NCI-H510A (cell line): ENCODE measurements at regions not wholly inside any gene's neighbourhood (a gene's known extent, or its start where the extent isn't known, plus 50 kb on each side); places are given as distances from the start of the nearest gene placed in this dataset.
"Not testable (repeated sequence)": the region's sequence is repeated elsewhere in the genome, so short reads cannot be mapped to it uniquely, and the experiment has no call there.

Experiments
- DNase-seq: peaks from one replicate; lab custom pipeline; 2025; lab: John Stamatoyannopoulos, UW

DNA sequence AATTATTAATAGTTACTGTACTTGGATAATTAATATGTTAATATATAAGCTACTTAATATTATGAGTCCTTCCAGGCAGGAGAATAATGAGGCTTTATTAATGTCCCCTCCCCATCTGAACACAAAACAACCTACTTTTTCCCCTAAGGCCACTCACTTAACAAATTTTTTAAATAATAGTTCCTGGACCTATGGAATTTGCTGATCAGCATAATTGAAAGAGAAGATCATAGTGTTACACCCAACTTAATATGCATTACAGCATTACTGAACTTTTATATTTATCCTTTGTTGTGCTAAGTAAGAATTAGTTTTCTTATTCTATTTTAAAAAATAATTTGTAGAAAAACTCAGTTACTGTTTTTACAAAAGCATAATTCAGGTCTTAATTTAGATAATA, 1537.7 kb upstream of the GOT2 start:
- no peak for DNase-seq

DNA sequence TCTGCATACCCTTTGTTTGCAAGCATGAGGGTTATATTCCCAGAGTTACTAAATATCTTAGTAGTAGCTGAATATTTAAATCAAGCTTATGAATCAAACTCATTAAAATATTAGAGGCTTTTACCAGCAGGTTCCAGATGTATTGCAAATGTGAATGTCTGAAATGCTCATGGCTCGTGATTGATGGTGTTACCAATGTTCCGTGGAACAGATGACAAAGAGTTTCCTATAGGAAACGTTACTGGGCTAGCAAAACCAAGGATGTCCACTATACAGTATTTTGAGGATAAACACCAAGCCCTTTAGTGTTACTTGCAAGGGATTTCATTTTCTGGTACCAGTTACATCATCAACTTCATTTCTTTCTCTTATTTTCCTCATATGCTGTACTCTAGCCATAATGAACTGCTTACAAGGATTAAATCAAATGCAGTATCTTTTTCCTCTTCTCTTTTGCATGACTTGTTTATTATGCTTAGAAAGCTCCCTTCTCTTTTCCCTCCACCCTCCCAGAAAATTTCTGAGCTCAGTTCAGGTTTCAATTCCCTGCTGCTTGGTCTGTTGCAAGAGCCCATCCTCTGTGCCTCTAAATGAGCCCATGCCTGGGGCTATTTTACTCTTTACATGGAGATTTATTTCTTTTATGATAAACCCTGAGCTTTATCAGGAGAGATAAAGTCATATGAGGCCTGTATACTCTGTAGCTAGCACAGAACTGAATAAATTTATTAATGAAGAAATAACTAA, 1537.1 kb upstream of the GOT2 start:
- DNase-seq, result no peak

DNA sequence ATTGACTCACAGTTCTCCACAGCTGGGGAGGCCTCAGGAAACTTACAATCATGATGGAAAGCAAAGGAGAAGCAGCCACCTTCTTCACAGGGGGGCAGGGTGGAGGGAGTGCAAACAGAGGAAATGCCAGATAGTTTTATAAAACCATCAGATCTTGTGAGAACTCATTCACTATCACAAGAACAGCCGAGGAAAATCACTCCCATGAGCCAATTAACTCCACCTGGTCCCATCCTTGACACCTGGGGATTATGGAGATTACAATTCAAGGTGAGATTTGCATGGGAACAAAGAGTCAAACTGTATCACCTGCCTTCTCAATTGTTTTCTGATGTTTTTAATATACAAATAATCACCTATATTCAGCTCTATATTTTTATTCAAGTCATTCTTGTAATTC, 1527.3 kb upstream of the GOT2 start:
- no peak for DNase-seq

DNA sequence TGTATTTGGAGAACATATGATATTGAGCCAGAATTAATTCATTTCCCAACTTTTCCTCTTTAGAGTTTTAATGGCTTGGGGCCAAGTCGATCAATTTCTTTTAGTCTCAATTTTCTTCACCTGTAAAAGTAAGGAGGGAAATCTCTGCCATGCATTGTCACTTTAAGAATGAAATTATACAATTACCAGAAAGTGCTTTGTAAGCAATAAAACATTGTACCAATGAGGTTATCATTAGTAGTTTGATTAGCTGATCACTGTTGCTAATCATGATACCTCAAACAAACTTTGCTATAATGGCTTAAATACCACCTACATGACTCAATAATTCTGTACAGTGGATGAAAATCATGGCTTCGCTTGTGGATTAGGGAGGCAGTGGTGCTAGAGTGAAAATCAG, 1525.8 kb upstream of the GOT2 start:
- DNase-seq, result no peak

DNA sequence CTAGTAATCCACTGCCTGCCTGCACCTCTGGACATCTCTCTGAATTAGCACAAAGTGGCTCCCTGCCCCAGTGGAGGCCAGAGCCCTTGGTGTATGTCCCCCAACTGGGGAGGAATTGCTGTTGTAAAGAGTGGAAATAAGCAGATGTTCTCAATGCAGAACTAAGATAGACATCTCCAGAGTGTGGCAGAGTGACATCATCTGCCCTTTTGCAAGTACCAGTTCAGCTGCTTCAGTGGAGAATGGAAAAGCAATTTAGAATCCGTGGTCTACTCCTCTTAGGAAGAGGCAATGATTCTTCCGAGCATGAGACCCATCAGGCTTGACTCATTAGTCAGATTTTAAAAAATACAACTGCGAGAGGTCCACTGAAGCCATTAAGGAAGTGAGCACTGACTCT, 1512.0 kb upstream of the GOT2 start:
- DNase-seq, result no peak

DNA sequence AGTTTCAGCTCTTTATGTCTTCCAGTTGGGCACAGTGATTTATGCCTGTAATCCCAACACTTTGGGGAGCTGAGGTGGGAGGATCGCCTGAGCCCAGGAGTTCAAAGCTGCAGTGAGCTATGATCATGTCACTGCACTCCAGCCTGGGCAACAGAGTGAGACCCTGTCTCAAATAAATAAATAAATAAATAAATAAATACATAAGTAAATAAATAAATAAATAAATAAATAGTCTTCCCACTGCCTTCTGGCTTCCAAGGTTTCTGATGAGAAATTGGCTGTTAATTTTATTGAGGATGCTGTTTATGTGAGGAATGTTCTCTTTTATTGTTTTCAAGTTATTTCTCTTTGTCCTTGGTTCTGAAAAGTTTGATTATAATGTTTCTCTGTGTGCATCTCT, 1507.6 kb upstream of the GOT2 start:
- DNase-seq, result no peak

DNA sequence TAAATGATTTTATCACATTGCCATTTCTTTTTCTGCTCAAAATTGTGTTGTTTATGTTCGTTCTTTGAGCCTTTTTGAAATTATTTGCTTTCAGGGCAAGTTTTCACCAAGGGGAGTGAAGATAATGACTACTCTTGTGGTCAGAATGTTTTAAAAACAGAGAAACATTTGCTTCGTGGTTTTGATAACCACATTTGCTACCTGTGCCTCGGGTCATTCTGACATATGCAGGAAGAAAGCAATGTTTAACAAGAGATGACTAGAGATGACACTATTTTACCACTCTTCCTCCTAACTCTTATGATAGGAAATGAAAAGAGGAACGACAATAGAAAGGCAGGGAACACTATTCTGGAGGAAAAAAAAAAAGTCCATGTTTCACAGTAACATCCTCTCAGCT, 1496.5 kb upstream of the GOT2 start:
- DNase-seq, result no peak

DNA sequence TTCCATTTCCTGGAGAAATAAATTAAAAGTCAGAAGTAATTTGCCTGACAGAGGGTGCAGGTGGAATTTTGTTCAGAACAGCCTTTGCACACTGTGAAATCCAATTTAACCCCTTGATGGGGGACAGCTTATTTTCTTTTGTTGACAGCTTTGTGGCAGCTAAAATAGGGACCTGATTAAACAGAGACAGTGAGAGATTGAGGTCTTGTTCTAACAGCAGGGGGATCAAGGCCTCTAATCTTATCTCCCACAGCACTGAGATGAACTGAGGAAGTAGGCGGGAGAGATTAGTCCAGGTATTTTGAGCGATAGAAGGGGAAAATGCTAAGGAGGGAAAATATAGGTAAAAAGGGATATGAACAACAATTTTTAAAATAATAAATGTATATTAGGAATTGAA, 1491.4 kb upstream of the GOT2 start:
- no peak for DNase-seq

DNA sequence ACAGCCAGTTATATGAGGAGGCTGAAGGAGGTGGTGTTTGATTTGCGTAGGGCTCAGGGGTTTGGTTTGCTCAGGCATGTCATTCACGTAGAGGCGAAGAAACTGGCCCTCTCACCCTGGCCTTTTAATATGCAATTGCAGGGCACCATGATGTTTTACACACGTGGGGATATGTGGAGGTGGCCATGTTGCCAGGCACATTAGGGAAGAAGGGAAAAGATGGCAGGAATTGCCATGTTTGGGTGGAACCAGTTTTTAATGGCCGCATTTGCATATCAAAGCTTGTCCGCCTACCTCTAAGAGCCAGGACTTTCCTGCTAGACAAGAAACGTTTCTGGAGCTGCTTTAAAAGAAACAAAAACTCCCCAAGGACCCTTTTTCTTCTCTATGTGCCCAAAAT, 1483.7 kb upstream of the GOT2 start:
- no peak for DNase-seq

DNA sequence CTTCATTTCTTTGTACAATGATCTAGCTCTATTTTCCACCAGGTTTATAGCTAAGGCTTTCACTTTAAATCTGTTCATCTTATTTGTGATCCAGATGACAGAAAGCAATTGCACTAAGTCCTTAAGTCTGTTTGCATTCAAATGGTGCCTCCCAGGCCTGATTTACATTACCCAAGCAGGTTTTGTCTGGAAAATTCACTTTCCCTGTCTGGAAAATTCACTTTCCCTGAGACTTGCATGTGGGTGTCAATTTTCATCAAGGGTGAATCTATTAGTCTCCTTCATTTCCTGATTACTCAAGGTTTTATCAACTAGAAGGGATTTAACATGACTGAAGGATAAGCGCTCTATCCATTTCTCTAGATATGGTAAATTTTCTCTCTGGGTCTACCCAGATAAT, 1480.2 kb upstream of the GOT2 start:
- DNase-seq, result no peak

DNA sequence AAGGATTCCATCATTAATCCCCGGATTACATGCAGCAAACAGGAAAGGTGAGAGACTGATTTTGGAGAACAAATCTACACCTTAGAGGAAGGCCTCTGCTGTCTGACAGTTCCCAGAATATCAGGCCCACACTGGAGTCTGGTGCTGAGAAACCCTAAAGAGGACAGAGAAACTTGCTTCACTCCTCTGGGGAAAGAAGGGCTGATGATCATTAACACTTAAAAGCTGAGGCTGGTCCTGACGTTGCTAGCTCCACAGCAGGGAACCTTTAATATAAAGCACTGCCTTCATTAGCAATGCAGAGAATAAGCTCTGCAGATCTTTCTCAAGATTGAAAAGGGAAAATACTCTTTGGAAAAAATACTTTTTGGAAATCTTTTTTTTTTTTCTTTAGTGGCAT, 1472.4 kb upstream of the GOT2 start:
- DNase-seq, result no peak

DNA sequence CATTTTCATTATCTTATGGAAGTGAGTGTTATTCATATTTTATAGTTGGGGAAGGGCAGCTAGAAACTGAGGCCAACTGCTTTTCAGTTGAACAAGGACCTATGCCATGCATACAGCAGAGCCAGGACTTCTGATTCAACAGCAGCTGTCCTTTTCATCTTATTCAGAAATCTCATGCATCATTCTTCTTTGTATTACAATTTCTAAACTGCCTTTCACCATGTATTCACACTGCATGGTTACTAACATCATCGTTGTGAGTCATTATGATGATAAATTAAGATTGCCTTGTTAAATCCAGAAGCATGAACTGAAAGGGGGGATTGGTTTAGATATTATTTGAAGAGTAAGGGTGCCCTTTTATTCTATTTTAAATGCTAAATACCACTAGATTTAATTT, 1470.1 kb upstream of the GOT2 start:
- DNase-seq, result no peak

DNA sequence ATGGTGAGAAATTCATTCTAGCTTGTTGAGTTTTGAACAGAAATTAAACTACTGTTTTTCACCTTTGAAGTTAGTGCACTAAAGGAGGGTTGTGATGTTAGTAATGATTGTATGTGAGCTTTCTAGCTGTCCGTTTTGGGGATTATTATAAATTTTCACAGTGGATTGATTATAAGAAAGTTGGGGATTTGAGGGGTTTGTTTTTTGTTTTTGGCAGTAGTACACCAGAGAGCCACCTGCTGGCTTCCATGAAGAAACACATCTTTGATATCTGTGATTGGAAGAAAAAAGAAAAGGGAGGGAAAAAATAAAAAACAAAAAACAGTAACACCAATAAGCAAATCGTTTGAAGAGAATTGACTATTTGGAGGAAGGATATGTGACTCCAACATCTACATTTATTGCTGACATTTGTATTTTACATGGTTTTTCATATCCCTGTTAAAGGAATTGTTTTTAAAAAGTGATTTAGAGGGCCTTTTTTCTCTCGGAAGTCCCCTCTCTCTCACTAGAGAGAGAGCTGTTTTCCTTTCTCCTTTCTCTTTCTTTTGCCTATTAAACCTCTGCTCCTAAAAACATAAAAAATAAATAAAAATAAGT, 1469.5 kb upstream of the GOT2 start:
- no peak for DNase-seq

DNA sequence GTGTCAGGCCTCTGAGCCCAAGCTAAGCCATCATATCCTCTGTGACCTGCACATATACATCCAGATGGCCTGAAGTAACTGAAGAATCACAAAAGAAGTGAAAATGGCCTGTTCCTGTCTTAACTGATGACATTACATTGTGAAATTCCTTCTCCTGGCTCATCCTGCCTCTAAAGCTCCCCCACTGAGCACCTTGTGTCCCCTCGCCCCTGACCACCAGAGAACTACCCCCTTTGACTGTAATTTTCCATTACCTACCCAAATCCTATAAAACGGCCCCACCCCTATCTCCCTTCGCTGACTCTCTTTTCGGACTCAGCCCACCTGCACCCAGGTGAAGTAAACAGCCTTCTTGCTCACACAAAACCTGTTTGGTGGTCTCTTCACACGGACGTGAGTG, 1466.6 kb upstream of the GOT2 start:
- DNase-seq, result not testable (repeated sequence)

DNA sequence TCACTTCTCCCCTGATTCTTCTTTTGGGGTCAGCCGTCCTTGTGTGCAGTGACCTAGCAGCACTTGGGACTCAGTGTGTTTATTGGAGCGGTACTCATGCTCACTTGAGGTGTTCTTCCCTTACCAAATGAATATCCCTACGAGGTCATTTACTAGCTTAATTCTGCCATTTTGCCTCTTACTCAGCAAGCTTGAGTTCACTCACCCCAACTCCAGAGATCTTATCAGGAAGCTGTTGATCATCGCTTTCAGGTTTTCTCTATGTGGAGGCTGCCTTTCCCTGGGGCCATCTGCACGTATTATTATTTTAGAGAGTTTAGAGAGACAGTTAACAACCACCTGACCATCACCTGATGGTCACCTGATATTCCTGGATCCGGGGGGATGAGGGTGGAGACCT, 1466.0 kb upstream of the GOT2 start:
- no peak for DNase-seq

DNA sequence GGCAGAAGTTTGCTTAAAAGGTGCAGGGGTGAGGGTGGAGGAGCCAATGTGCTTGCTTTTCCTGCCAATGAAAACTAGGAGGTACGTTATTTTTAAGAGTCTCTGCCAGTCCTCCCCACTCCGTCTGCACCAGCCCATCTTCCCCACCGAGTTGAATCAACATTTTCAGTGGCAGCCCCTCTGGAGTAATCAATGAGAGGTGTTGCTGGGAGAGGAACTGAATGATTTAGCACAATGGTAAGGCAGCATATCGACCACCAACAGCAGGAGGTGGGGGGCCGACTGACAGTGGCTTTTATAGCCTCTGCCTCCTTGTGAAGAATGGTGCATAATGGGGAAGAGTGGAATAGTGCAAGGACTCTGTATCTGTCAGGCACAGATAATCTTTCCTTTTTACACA, 1465.0 kb upstream of the GOT2 start:
- no peak for DNase-seq

DNA sequence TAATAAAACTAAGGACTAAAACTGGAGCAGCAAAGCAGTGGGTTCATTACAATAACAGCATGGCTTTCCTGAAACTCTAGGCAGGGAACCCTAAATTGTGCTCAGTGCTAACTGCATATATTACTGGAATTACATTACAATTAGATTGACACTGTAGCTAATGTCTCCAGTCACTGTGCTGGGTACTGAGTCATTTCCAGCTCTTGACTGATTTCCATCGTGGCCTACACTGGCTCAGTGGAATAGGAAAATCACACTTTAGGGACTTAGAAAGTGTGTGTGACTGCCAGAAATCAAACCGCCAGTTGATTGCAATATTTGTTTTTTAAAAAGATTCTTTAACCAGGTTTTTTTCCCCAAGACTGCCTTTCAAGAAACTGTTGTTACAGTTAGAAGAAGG, 1447.4 kb upstream of the GOT2 start:
- no peak for DNase-seq

DNA sequence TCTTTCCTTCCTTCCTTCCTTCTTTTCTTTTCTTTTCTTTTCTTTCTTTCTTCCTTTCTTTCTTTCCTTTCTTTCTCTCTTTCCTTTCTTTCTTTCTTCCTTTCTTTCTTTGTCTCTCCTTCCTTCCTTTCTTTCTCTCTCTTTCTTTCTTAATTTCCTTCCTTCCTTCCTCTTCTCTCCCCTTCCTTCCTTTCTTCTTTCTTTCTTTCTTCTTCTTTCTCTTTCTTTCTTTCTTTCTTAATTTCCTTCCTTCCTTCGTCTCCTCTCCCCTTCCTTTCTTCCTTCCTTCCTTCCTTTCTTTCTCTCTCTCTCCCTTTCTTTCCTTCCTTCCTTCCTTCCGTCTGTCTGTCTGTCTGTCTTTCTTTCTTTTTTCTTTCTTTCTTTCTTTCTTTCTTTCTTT, 1446.5 kb upstream of the GOT2 start:
- no peak for DNase-seq

DNA sequence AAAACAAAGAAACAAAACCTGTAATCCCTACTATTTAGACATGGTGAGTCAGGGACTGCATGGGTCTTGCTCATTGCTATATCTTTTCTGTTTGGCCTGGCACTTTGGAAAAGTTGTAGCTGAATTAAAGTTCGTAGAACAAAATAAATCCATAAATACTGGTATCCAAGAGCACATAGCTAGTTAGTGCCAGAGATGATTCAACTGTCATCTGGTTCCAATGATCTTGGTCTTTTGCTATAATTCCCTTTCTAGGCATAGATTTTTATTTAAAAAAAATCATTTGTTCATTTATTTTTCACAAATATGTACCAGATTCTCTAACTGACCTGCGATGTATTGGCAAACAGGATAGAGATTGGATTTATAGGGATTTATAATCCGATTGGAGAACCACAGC, 1436.1 kb upstream of the GOT2 start:
- no peak for DNase-seq

DNA sequence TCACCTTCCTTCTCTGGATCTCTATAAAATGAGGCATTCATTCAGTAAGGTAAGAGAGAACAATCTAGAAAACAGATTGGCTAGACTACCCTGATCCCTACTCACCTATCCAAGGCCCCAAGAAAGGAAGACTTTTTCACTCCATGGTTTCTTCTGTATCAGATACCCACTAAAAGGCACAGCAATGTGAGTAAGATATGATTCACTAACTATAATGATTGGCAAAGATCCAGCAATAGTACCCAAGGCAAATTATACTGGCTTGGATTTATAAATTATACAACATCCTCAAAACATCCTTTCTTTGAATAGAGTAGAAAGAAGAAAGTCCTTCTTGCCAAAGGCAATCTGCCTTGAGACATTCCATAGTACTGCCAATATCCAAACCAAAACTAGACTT, 1432.0 kb upstream of the GOT2 start:
- DNase-seq, result no peak

DNA sequence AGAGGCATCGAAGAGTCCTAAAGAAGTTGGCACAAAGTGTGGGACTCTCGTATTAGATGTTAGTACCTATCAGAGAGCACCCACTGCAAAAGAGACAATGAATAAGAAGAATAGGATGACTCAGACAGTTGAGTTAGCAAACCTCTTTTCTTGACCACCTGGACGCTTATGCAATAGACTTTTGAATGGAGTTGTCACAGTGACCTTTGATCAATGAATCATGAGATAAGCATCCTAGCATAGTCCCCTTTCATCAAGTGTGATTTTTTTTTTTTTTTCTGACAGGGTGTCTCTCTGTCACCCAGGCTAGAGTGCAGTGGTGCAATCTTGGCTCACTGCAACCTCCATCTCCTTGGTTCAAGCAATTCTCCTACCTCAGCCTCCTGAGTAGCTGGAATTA, 1417.9 kb upstream of the GOT2 start:
- DNase-seq, result no peak

DNA sequence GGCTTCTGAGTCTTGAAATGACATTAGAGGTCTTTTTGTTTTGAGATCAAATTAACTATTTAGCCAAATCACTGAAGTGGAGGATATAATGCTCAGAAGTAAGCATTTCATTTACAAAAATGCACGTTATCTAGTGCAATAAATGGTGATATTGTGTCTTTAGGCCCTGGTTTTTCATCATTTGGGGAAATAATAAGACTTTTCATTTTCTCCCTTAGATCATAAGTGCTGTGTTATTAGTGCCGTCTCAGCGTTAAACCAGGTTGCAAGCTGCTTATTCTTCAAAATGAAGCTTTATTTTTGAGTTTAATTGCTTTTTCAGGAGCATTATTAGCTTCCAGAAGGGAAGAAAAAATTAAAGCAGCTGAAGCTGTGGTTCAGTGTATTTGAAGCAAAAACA, 1416.8 kb upstream of the GOT2 start:
- no peak for DNase-seq

DNA sequence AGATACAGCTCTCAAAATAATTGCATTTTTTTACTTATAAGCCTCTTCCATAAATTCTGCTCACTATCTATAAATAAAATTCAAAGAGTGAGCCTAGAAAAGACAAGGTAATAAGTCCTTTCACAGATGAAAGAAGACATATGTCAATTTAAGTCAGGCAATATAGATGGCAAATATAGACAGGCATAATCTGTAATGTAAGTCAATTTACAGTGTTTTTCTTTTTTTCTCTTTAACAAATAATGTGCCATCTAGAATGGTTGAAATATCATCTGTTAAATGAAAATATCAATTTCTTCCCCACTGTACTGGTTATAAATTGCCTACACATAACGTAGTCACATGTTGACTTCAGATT, 1409.2 kb upstream of the GOT2 start:
- no peak for DNase-seq

DNA sequence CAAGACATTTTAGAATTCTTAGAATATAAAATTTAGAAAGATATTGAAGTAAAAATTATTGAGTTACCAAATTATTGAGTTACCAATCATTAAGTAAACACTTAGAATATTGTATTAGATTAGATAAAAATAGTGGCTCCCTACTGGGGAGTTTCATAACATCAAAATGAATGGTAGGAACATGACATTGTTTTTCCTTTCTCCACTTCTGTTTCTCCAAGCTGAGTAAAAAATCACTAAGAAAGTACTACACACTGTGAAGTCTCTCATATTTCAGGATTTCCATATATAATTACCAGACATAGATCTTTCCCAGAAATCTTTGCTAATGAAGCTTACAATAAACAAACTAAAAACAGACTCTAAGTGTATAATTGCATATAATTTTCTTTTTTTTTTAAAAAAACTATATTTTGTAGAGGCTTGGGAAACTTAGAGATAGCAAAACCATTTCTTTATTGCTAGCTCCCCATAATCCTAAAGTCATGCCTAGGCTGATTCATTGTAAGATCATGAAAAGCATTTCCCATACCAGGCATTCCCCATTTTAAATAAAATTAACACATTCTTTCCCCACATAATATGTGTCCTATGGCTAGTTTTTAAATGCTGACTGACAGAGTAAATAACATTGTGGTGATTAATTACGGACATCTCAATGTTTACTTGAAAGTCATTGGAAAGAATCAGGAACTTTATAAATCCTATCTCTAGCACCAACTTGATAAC, 1408.7 kb upstream of the GOT2 start:
- DNase-seq, result no peak
